ENCODE measurements at regions not wholly inside any gene's neighbourhood (a gene's known extent, or its start where the extent isn't known, plus 50 kb on each side); places are given as distances from the start of the nearest gene placed in this dataset.
"Not testable (repeated sequence)": the region's sequence is repeated elsewhere in the genome, so short reads cannot be mapped to it uniquely, and the experiment has no call there.

DNA sequence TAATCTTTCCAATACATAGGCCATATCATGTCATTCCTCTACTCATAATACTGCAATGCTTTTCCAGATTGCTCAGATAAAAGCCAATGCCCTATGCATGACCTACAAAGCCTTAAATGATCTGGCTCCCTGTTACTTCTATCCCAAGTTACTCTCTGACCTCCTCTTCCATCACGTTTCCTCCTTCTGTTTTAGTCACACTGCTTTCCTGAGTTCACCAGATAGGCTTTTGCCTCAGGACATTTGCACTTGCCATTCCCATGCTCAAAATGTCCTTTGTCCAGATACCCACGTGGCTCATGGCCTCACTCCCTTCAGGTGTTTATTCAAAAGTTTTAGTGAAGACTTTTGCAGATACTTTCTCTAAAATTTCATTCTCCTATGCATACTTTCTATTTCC, 138.7 kb upstream of the PRICKLE1 start:
- no peak for DNase-seq (ENCODE audit: low spot score)

- DNase-seq (ENCODE audit: low spot score), result no peak
Measured at GRCh38 chr12:42725809-42726208, 136.3 kb upstream of the PRICKLE1 start.

DNA sequence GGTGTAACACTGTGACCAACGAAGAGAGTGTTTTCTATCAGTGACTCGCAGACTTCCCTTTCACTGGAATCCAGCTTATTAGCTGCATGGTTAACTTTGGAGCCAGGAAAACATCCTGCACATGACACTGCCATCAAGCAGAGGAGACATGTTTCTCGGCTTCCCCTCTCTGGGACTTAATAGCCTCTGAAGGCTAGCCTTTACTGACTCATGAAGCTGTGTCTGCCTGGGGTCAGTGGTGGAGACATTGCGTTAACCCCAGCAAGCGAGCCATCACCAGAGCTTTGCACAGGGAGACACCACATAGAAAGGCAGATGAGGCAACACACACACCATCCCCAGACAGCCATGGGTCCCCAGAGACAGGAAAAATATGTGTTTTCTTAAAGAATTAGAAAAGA, 126.9 kb upstream of the PRICKLE1 start:
- DNase-seq (ENCODE audit: low spot score), result no peak

DNA sequence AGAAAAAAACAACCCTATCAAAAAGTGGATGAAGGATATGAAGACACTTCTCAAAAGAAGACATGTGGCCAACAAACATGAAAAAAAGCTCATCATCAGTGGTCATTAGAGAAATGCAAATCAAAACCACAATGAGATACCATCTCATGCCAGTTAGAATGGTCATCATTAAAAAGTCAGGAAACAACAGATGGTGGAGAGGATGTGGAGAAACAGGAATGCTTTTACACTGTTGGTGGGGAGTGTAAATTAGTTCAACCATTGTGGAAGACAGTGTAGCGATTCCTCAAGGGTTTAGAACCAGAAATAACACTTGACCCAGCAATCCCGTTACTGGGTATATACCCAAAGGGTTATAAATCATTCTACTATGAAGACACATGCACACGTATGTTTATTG, 124.0 kb upstream of the PRICKLE1 start:
- DNase-seq (ENCODE audit: low spot score), result not testable (repeated sequence)

DNA sequence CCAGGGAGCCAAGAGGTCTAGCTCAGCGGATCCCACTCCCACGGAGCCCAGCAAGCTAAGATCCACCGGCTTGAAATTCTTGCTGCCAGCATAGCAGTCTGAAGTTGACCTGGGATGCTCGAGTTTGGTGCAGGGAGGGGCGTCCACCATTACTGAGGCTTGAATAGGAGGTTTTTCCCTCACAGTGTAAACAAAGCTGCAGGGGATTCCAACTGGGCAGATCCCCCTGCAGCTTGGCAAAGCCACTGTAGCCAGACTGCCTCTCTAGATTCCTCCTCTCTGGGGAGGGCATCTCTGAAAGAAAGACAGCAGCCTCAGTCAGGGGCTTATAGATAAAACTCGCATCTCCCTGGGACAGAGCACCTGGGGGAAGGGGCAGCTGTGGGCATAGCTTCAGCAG, 118.8 kb upstream of the PRICKLE1 start:
- DNase-seq (ENCODE audit: low spot score), result peak; percentile 59

DNA sequence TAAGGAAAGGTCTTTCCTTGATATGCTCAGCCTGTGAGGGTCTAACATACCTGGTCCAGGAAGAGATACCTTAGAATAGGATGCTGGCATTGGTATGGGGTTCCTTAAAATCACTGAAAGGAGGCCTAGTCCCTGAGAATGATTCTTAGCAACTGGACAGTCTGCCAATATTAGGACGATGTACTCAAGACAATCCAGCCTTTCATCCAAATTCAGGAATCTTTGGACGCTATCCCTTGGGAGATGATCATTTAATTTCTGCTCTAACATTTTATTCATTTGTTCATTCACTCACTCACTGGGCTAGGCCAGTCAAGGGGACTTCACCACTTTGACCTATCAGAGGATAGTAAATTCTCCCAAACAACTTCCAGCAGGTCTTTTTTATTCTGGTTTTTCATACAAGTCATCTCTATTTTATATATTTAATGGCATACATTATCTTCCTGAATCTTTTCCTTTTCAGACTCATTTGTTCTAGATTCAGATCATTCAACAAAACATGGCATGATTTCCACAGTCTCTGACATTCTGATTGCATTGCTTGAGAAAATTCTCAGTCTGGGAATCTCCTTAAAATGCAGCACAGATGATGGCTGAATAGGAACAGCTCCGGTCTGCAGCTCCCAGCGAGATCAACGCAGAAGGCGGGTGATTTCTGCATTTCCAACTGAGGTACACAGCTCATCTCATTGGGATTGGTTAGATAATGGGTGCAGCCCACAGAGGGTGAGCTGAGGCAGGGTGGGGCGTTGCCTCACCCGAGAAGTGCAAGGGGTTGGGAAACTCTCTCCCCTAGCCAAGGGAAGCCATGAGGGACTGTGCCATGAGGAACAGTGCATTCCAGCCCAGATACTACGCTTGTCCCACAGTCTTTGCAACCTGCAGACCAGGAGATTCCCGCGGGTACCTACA, 118.0 kb upstream of the PRICKLE1 start:
- DNase-seq (ENCODE audit: low spot score), result no peak

DNA sequence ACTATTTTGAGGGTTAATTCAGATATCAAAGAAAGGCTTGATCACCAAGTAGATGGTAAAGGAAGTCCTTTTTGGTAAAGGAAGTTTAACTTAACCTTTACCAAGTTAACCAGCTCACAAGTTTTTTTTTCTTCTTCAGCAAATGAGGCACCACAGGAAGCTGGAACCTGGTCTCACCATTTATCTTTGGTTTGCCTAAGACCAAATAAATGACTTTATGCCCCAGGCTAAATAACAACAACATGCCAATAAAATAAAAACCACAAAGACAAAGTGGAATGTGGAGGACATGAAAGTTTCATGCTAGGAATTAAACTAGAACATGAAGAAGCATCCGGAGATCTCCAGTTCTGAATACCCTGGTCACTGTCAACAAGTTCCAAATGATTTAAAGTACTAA, 116.8 kb upstream of the PRICKLE1 start:
- DNase-seq (ENCODE audit: low spot score), result no peak

DNA sequence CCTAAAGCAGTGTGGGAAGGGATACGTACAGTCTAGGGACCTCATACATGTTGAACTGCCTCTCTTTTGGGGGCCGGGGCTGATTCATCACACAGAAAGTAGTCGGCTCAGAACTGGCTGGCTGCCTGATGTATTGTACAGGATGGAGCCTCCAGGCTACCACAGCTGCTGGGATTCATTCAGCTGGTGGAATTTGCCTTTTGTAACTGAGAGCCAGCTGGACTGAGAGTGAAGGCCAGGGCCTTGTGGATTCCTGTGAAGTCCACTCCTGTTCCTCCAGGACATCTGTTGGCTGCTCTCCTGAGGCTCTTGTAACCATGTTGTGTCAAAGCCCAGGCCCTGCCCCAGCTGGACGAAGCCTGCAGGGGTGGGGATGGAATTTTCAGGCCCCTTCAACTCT, 116.3 kb upstream of the PRICKLE1 start:
- DNase-seq (ENCODE audit: low spot score), result peak; percentile 60

GRCh38 chr12:42704810-42705401, 115.4 kb upstream of the PRICKLE1 start:
- no peak for DNase-seq (ENCODE audit: low spot score)

DNA sequence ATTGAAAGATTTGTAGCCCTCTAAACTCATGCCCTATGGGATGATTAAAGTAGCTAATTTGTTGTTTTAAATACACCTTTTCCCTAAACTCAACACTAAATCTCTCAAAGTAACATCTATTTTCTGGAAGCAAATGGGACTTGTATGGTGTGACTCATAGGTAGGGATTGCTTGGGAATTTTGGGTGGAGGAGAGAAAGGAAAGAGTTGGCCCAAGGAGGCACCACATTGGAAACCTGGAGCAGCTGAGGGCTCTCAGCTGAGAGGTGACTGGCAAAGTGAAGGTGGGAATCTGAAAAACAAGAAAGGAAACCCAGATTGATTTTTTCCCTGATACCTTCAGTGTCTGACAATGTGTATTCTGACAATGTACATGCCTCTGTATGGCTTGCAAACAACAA, 114.8 kb upstream of the PRICKLE1 start:
- DNase-seq (ENCODE audit: low spot score), result no peak

DNA sequence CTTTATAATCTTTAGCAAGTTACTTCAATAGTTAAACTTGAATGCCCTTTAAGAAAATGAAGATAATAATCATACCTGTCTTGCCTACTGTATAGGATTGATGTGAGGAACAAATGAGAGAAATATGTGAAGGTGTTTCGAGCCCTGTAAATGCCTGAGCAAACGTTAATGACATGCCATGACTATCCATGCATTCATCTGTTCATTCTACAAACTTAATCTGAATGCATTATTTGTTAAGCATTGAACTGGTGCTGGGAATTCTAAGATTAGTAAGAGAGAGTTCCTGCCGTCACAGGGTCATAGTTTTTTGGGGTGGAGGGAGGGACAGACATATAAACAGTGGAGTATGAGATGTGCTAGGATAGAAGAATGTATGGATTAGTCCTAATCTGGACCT, 111.5 kb upstream of the PRICKLE1 start:
- DNase-seq (ENCODE audit: low spot score), result no peak

DNA sequence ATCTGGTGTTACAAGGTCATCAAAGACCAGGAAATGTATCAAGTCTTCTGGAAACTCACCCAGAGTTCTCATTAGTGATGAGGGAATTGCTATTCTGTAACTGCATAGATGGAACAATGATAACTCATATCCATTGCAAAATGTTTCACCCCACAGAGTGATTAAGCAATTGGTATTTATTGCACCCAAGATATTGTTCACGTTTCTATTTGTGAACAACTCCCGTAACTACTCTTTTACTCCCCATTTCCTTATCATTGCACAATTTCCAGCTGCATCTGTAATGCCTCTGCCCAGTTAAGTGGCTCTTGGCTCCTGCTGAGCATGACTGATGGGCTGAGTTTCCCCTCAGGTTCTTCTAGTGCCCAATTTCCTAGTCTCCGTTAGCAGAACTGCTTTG, 108.7 kb upstream of the PRICKLE1 start:
- no peak for DNase-seq (ENCODE audit: low spot score)

DNA sequence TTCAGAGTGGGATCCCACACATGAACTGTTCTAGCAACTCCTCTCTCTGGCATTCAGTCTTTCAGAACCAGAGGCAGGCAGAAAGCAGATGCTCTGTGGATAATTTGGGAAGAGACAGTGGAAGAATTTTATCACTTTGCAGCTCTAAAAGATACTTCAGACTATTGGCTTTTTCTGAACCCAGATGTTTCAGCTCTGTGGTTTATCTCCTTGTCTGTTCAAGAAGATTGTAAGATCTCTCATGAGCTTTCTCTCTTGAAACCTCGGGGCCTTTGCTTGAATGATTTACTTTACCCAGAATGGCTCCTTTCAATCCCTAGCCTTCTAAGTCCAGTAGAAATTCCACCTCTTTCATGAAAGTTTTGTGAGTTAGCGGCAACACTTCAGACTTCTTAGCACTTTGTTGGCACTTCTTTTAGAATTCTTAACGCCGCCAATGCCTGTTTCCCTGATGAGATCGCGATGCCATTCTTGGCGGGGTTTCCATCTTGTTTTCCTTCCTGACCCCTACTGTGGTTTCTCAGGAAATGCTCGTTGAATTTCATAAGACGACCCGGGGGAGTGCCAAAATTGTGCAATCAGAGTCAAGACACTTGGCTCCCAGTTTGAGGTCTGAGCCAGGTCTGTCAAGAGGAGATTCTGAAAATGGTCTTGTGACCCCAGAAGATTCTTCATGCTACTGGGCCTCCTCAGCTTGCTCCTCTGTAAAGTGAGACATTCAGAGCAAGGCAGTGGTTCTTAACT, 107.0 kb upstream of the PRICKLE1 start:
- no peak for DNase-seq (ENCODE audit: low spot score)

DNA sequence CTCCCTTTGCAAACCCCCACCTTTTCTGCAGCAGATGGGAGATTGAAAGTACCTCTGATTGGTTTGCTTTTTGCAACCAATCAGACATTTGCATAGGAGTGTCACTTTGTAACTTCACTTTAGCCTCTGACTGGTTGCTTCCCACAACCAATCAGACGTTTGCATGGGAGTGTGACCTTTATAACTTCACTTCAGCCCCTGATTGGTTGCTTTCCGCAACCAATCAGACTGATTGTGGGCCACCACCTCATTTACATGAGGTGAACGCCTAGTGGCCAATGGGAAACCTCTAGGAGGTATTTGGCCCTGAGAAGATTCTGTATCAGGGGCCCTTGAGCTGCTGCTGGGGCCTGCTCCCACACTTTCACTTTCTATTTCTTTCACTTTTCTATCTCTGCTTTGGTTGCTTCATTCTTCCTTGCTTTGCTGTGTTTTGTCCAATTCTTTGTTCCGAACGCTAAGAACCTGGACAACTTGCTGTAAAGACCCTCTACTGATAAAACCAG, 106.0 kb upstream of the PRICKLE1 start:
- no peak for DNase-seq (ENCODE audit: low spot score)

- DNase-seq (ENCODE audit: low spot score), result no peak
Measured at GRCh38 chr12:42692749-42693148, 103.2 kb upstream of the PRICKLE1 start.

- no peak for DNase-seq (ENCODE audit: low spot score)
Measured at GRCh38 chr12:42691991-42692557, 102.5 kb upstream of the PRICKLE1 start.

DNA sequence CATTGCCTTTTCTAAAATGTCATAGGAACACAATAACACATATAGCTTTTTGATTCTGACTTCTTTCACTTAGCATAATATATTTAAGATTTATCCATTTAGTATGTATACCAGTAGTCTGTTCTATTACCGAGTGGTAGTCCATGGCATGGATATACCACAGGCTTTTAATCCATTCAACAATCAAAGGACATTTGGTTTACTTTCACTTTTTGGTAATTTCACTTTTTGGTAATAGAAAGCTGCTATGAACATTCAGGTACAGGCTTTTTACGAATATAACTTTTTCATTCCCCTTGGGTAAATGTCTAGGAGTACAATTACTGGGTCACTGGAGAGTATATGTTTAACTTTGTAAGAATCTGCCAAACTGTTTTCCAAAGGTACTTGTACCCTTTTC, 100.7 kb upstream of the PRICKLE1 start:
- DNase-seq (ENCODE audit: low spot score), result no peak

- DNase-seq (ENCODE audit: low spot score), result no peak
Measured at GRCh38 chr12:42689699-42690098, 100.2 kb upstream of the PRICKLE1 start.

DNA sequence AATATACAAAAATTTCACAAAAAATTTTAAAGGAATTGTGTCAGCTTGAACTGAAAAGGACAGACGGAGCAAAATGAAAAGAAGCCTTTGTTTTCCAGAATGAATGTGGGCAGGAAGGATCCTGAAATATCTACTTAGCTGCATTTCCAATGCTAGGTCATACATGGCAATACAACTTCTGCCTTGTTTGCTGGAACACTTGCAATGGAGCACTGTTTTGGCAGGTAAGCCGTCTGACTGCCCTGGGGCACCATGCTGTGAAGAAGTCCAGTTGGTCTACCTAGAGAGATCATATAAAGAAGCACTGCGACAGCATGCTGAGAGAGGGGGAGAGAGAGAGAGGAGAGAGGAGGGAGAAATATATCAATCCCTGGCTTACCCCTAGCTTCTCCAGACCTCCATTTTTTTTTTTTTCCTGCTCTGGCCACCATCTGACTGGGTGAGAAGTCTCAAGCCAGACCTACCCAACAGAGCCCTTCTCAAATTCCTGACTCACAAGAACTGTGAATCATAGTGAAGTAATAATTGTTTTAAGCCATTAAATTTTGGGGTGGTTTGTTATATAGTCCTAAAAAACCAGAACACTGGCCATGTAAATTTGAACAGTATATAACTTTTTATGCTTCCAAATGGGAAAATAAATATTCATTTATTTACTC, 97.1 kb upstream of the PRICKLE1 start:
- no peak for DNase-seq (ENCODE audit: low spot score)

DNA sequence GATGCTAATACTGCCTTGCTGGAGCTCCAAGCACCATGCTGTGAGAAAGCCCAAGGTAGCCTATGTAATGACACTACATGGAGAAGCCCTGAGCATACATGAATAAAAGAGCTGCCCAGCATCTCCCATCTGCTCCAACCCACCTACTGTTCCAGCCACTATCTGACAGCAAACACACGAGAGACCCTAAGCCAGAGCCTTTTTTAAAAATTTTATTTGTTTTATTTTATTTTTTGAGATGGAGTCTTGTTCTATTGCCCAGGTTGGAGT, 95.2 kb upstream of the PRICKLE1 start:
- no peak for DNase-seq (ENCODE audit: low spot score)

- DNase-seq (ENCODE audit: low spot score), result no peak
Measured at GRCh38 chr12:42683933-42684801, 94.6 kb upstream of the PRICKLE1 start.

All from ecto neural progenitor cell (in vitro differentiated cells).